ENCODE measurements at regions not wholly inside any gene's neighbourhood (a gene's known extent, or its start where the extent isn't known, plus 50 kb on each side); places are given as distances from the start of the nearest gene placed in this dataset. TPM values are rescaled to one million over a fixed set of nuclear protein-coding genes. Genes with fewer than 3 reads are reported as not detected.

GRCh38 chr5:143454936-143455516 is 51.5 kb upstream of the NR3C1 start:
- no peak overlapping the region for H3K4me3 Mint-ChIP-seq
- POLR2A ChIA-PET = no interaction called here
- no peak for DNase-seq
- no peaks in the 10 kb centered on the region for H3K27me3 Mint-ChIP-seq
- no peaks in the 10 kb centered on the region for H3K36me3 Mint-ChIP-seq
- no peaks in the 10 kb centered on the region for H3K4me1 Mint-ChIP-seq (ENCODE audit: low read depth)
- H3K9me3 Mint-ChIP-seq = no peaks in the 10 kb centered on the region
- intact Hi-C loops (cut with micrococcal nuclease) = no loop called here
- H3K27ac Mint-ChIP-seq = no peak overlapping the region
- CTCF ChIA-PET = interaction anchor here (0.7 kb wide), 1 partner anchor 51 kb away, joined by 3 read pairs; no protein-coding TSS in a partner anchor

GRCh38 chr5:143453720-143454119 is 50.2 kb upstream of the NR3C1 start:
- intact Hi-C loops (cut with micrococcal nuclease) = no loop called here
- Mint-ChIP-seq H3K36me3 (no peaks in the 10 kb centered on the region), H3K9me3 (no peaks in the 10 kb centered on the region), H3K4me3 (no peak overlapping the region), H3K4me1 (ENCODE audit: low read depth) (no peaks in the 10 kb centered on the region), H3K27me3 (no peaks in the 10 kb centered on the region), H3K27ac (no peak overlapping the region)
- DNase-seq = no peak
- POLR2A ChIA-PET = no interaction called here
- CTCF ChIA-PET = no interaction called here

Small RNA genes in the stretch of these regions (microRNA-seq; reads per million reads assigned to microRNA genes)
- not detected for gene MIR5197 (ENCODE audit: borderline microRNAs expressed, borderline number of aligned reads, borderline replicate concordance)
